IPS-18c (cell line): ENCODE measurements at regions not wholly inside any gene's neighbourhood (a gene's known extent, or its start where the extent isn't known, plus 50 kb on each side); places are given as distances from the start of the nearest gene placed in this dataset.
"Not testable (repeated sequence)": the region's sequence is repeated elsewhere in the genome, so short reads cannot be mapped to it uniquely, and the experiment has no call there.

Experiments
- H3K4me3 ChIP-seq: 2 replicates; pipeline ENCODE4 v1.7.0; 2013; ENCODE audit warnings: low read depth, mild to moderate bottlenecking, low read length, moderate library complexity; ENCODE audit not compliant: insufficient read depth
- H3K9me3 ChIP-seq: one replicate; pipeline ENCODE4 v1.6.1; 2013; ENCODE audit warnings: mild to moderate bottlenecking, low read length, moderate library complexity; ENCODE audit not compliant: control insufficient read depth, insufficient read depth

DNA sequence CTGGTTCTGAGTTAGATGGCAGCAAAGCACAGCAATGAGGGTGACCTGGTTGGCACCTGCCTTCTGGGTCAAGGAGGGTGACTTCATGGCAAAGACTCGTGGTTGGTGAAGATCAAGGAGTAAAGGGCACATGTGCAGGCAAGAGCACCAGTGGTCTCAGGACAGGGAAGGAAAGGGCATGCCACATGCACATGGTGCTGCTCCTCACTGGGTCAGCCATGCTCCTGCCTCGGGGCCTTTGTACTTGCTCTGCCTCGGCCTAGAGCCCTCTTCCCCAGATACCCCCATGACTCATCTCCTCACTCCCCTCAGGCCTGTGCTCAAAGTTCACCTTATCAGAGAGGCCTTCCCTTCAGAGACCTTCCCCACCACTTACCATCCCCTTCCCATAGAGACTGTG, 106.7 kb upstream of the KDM7A start:
- Histone ChIP-seq H3K4me3 (no peak overlapping the region), H3K9me3 (no peaks in the 10 kb centered on the region)

DNA sequence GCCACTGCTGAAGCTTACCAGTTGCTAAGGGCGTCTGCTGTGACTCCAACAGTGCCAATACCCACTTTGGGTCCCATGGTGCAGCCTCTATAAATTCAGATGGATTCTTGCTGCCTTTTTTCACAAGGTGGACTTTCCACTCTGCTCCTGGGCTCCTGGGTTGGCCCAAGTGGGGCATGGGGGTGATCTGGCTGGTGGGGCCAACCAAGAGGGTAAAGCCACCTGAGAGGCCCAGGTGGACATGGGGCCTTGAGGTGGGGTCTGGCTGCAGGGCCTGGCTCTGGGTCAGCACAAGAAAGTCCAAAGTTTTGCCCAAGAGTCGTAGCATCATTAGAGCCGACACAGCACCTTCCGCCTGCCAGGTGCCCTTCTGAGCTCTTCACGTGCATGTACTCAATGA, 105.2 kb upstream of the KDM7A start:
- Histone ChIP-seq H3K9me3 (no peaks in the 10 kb centered on the region), H3K4me3 (no peak overlapping the region)

DNA sequence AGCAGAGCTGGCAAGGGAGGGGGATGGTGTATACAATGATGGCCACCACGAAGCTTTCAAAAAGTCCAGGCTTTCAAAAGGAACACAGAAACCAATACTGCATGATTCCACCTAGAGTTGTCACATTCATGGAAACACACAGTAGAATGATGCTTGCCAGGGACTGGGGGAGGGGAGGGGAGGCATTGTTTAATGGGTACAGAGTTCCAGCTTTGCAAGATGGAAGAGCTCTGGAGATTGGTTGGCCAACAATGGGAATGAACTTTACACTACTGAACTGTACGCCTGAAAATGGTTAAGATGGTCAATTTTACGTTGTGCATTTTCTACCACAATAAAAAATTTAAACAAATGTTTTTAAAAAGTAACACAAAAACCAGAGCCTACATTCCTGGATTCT, 104.5 kb upstream of the KDM7A start:
- no peaks in the 10 kb centered on the region for H3K9me3 ChIP-seq
- no peak overlapping the region for H3K4me3 ChIP-seq

DNA sequence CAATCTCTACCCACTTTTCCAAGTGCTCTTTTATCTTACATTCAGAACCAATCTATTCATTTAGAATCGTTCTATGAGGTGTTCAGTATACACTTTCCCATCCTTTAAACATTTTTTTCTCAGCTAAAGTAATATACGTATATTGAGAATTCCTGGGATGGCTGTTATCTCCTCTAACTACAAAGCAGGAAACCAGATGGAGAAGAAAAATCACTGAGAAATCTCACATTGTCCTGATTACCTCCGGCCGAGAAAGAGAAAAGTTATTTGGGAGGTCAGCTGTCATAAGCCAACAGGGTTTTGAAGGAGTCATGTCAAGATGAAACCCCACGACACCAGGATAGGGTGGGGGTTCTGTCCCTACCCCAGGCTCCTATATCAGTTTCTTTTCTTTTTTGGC, 99.2 kb upstream of the KDM7A start:
- H3K4me3 ChIP-seq, result no peak overlapping the region
- H3K9me3 ChIP-seq, result no peaks in the 10 kb centered on the region

DNA sequence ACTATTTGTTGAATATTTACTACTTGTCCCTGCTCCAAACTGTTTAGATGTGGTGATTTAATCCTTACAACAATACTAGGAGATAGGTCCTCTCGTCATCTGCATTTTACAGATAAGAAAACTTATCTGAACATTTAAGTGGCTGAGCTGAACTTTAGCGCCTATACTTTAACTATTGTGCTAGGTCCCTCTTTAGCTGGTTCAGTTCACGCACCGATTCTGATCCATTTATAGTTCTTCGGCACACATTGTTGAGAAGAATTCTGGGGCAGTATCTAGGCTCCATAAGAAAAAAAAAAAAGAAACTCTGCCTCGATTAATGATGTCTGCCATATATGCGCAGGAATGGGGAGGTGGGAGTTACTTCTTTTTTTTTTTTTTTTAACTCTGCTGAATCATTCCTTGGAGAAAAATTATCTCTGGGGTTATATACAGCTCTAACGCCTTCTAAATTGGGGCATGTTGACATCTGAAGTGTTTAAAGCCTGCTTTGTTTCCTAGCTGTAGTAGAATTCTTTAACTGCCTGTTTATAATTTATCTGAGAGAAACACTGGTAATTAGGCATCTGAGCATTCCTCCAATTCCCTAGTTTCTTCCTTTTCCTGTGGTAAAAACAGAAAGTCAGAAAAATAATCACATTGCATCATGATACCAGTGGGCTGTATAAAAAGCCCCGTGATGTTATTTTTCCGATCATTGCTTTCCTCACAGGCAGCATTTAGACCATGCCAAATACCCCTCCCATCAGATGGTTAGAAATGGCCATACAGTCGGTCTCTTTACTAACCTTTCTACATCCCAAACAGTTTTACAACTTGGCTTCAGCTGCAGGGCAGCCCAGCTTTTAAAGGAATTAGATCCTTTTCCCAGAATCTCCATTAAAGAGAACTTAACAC, 98.5 kb upstream of the KDM7A start:
- H3K9me3 ChIP-seq, result no peaks in the 10 kb centered on the region
- no peak overlapping the region for H3K4me3 ChIP-seq

DNA sequence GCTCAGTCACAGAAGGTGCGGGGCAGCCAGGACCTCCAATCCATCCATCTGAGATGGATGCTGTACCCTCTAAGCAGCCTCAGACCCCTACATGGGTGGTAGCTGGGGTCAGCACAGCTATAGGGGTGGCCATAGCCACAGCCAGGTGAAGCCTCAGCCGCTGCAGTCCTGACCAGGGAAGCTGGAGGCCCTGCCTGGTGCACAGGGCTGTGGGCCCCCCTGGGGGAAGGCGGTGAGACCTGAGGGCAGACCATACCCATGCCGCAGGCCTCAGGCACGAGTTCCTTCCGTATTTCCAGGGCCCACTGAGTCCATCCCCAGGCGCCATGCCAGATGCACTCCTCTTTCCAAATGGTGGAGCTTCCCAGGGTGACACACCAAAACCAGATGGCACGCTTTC, 96.6 kb upstream of the KDM7A start:
- Histone ChIP-seq H3K9me3 (no peaks in the 10 kb centered on the region), H3K4me3 (no peak overlapping the region)

DNA sequence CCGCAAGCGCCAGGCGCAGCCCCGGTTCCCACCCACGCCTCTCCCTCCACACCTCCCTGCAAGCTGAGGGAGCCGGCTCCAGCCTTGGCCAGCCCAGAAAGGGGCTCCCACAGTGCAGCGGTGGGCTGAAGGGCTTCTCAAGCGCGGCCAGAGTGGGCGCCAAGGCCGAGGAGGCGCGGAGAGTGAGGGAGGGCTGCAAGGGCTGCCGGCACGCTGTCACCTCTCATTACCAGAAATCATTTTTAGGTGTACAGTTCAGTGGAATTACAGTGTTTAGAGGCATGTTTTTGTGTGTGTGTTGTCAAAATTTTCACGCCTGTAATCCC, 94.8 kb upstream of the KDM7A start:
- not testable (repeated sequence) for H3K4me3 ChIP-seq, H3K9me3 ChIP-seq

DNA sequence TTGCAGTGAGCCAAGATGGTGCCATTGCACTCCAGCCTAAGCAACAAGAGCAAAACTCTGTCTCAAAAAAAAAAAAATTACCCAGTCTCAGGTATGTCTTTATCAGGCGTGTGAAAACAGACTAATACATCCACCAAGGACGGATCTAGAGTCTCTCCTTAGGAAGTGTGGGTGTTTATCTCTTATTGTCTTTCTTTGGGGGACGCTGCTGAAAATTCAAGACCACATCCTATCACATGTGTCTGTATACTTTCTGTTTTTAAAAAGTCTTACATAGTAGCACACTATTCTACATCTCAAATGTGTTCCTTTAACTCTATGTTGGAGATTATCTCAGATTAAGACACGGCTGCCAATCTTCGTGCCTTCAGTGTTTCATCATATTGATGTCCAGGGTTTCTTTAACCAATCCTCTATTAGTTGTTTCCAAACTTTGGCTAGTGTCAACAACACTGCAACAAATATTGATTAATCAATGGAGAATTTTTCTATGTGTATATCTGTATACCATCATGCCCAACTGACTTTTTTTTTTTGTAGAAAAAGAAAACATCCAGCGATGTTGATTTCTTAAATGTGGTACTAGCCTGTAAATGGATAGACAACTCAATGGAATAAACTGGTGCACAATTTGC, 92.3 kb upstream of the KDM7A start:
- H3K4me3 ChIP-seq, result no peak overlapping the region
- no peaks in the 10 kb centered on the region for H3K9me3 ChIP-seq

DNA sequence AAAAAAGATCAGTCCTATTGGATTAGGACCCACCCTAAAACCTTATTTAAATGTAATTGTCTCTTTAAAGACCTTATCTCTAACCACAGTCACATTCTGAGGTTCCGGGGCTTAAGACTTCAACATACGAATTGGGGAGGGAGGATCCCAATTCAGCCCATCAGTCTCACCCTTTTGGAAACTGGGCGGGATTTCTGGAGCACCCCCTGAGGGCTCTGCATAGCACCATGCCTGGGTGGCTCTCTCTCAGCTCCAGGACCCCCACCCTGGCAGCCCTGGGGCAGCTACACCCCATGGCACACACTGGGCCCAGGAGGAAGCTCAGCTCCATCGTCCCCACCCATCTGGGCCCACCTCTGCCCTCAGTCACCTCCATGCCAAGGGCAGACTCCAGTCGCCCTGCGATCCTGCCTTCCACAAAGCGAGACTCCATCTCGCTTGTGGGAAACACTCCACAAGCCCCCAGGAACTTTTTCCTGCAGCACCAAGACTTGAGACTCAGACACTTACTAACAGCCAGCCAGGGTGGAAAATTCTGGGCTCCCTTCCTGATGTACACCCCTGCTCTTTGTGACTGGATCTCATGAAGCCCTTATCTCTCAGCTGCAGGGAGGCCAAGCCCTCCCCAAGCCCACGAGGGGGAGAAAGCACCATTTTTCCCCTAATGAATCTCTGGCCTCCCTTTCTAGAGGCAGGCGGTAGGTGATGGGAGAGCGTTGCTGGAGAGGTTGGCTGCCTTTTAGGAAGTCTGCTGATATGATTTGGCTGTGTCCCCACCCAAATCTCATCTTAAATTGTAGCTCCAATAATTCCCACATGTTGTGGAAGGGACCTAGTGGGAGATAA, 90.8 kb upstream of the KDM7A start:
- Histone ChIP-seq H3K4me3 (no peak overlapping the region), H3K9me3 (no peaks in the 10 kb centered on the region)

DNA sequence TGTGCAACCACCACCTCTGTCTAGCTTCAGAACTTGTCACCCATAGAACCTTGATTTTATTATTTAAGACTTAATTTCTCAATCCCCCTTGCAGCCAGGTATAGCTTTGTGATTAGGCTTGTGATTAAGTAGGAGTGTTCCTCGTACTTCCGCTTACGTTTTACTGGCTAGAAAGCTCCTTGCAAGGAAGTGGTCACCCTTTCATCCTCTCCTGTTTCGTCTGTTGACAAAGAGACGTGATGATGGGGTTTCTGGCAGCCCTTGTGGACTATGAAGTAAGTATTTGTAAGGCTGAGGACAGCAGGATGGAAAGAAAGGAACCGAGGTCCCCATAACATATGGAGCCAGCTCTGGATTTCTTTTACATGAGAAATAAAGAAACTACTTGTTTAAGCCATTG, 86.5 kb upstream of the KDM7A start:
- Histone ChIP-seq H3K4me3 (no peak overlapping the region), H3K9me3 (no peaks in the 10 kb centered on the region)

DNA sequence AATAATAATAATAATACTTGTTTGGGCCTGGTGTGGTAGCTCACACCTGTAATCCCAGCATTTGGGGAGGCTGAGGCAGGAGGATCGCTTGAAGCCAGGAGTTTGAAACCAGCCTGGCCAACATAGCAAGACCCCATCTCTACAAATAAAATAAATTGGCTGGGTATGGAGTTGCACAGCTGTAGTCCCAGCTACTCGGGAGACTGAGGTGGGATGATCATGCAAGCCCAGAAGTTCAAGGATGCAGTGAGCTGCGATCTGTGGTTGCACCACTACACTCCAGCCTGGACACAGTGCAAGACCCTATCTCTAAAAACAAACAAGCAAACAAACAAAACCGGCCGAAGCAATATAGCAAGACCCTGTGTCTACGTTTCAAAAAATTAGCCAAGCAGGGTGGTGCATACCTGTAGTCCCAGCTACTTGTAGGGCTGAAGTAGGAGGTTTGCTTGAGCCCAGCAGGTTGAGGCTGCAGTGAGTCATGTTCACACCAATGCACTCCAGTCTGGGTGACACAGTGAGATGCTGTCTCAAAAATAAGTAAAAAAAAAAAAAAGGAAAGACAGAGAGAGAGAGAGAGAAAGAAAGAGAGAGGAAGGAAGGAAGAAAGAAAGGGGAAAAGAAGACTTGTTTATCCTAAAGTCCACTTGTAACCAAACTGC, 85.6 kb upstream of the KDM7A start:
- Histone ChIP-seq H3K4me3 (no peak overlapping the region), H3K9me3 (no peaks in the 10 kb centered on the region)

DNA sequence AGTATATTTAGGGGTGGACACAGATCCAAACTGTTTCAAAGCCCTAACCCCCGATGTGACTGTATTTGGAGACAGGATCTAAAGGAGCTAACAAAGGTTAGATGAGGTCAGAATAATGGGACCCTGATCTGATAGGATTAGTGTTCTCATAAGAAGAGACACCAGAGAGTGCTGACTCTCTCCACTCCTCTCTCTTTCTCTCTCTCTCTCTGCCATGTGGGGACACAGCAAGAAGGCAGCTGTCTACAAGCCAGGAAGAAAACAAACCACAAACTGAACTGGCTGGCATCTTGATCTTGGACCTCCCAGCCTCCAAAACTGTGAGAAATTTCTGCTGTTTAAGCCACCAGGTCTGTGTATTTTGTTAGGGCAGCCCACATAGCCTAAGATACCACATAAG, 84.7 kb upstream of the KDM7A start:
- no peaks in the 10 kb centered on the region for H3K9me3 ChIP-seq
- no peak overlapping the region for H3K4me3 ChIP-seq

DNA sequence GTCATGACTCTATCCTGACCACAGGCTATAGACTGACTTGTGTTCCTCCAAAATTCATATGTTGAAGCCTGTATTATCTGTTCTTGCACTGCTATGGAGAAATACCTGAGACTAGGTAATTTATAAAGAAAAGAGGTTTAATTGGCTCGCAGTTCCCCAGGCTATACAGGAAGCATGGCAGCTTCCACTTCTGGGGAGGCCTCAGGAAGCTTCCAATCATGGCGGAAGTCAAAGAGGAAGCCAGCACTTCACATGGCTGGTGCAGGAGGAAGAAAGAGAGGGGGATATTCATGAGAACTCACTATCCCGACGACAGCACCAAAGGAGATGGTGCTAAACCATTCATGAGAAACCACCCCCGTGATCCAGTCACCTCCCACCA, 84.3 kb upstream of the KDM7A start:
- no peak overlapping the region for H3K4me3 ChIP-seq
- no peaks in the 10 kb centered on the region for H3K9me3 ChIP-seq

DNA sequence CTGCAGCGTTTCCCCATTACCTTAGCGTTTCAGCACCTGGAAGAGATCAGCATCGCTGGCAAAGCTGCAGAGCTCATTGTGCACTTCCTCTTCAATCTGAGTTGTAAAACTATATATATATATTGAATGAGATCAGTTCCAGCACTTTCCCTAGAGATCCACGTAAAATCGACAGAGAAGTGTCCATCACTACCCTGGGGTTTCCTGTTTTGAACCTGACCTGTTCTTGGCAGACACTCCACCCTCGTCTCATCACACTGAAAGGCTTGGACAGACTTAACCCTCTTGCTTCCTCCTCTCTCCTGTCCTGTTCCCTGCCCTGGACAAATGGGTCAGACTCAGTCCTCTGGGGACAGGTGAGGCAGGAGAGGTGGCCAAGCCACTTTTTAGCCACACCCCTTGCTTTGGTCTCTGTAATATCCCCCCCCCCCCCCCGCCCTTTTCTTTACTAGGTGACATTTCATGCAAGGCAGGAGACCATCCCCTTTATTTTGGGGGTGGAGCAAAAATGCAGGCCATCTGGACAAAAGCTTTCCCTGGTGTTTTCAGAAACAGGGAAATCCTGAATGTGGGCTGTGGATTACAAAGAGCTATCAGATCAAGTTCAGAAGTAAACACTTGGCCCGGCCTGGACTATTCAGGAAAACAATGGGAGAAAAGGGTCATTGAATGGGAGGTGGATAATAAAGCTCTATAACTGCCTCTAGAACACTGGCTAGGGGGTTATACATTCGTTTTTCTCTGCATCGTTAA, 83.7 kb upstream of the KDM7A start:
- H3K9me3 ChIP-seq, result no peaks in the 10 kb centered on the region
- H3K4me3 ChIP-seq, result no peak overlapping the region

DNA sequence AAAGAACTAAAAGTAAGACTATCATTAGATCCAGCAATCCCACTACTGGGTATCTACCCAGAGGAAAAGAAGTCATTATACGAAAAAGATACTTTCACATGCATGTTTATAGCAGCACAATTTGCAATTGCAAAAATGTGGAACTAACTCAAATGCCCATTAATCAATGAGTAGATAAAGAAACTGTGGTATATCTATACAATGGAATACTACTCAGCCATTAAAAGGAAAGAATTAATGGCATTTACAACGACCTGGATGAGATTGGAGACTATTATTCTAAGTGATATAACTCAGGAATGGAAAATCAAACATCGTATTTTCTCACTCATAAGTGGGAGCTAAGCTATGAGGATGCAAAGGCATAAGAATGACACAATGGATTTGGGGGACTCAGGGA, 80.5 kb upstream of the KDM7A start:
- not testable (repeated sequence) for H3K4me3 ChIP-seq, H3K9me3 ChIP-seq

DNA sequence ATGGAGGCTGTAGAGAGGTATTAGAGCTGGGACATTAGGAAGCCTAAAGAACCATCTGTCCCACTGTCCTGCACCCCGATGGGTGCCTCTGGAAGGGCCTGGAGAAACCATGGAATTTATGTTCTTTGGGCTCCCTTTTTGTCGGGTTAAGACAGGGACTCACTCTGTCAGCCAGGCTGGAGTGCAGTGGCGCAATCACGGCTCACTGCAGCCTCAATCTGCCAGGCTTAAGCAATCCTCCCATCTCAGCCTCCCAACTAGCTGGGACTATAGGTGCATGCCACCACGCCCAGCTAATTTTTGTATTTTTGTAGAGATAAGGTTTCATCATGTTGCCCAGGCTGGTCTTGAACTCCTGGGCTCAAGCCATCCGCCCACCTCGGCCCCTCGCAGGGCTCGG, 78.2 kb upstream of the KDM7A start:
- not testable (repeated sequence) for H3K9me3 ChIP-seq, H3K4me3 ChIP-seq
